Effector CD4-positive, alpha-beta T cell (primary cell): ENCODE measurements at regions not wholly inside any gene's neighbourhood (a gene's known extent, or its start where the extent isn't known, plus 50 kb on each side); places are given as distances from the start of the nearest gene placed in this dataset.

Experiments
- DNase-seq: peaks from one replicate; pipeline ENCODE4 v3.0.0-alpha.2; 2020

GRCh38 chr2:824524-824923 is 126.1 kb upstream of the SNTG2 start:
- no peak for DNase-seq

- DNase-seq, result no peak
Measured at GRCh38 chr2:821546-821945, 129.1 kb upstream of the SNTG2 start.

- DNase-seq, result no peak
Measured at GRCh38 chr2:819601-820000, 131.0 kb upstream of the SNTG2 start.

- DNase-seq, result no peak
Measured at GRCh38 chr2:819121-819520, 131.5 kb upstream of the SNTG2 start.

GRCh38 chr2:817336-818015 is 133.2 kb upstream of the SNTG2 start:
- DNase-seq, result no peak

GRCh38 chr2:816278-816677 is 134.4 kb upstream of the SNTG2 start:
- no peak for DNase-seq

- DNase-seq, result no peak
Measured at GRCh38 chr2:810397-810796, 133.2 kb upstream of the TMEM18 start.

- no peak for DNase-seq
Measured at GRCh38 chr2:807300-807699, 130.1 kb upstream of the TMEM18 start.

GRCh38 chr2:805664-806063 is 128.5 kb upstream of the TMEM18 start:
- no peak for DNase-seq

GRCh38 chr2:797993-798392 is 120.8 kb upstream of the TMEM18 start:
- DNase-seq, result no peak

GRCh38 chr2:797556-797955 is 120.3 kb upstream of the TMEM18 start:
- no peak for DNase-seq

GRCh38 chr2:796141-796985 is 119.2 kb upstream of the TMEM18 start:
- no peak for DNase-seq

GRCh38 chr2:795531-796041 is 118.4 kb upstream of the TMEM18 start:
- DNase-seq, result no peak

- no peak for DNase-seq
Measured at GRCh38 chr2:794554-795241, 117.5 kb upstream of the TMEM18 start.

- DNase-seq, result no peak
Measured at GRCh38 chr2:793236-793635, 116.0 kb upstream of the TMEM18 start.

- no peak for DNase-seq
Measured at GRCh38 chr2:792687-793086, 115.5 kb upstream of the TMEM18 start.

GRCh38 chr2:790634-791245 is 113.5 kb upstream of the TMEM18 start:
- DNase-seq, result no peak

- no peak for DNase-seq
Measured at GRCh38 chr2:790081-790480, 112.9 kb upstream of the TMEM18 start.

- DNase-seq, result no peak
Measured at GRCh38 chr2:789529-789928, 112.3 kb upstream of the TMEM18 start.

- DNase-seq, result no peak
Measured at GRCh38 chr2:788227-789032, 111.2 kb upstream of the TMEM18 start.

GRCh38 chr2:784753-785152 is 107.5 kb upstream of the TMEM18 start:
- no peak for DNase-seq

GRCh38 chr2:780581-780980 is 103.4 kb upstream of the TMEM18 start:
- no peak for DNase-seq
